WI38 (cell line): ENCODE measurements at regions not wholly inside any gene's neighbourhood (a gene's known extent, or its start where the extent isn't known, plus 50 kb on each side); places are given as distances from the start of the nearest gene placed in this dataset.

Source experiments
- H3K4me3 ChIP-seq: 2 replicates; pipeline ENCODE4 v1.5.1; 2011; ENCODE audit warnings: low read depth, mild to moderate bottlenecking, control low read depth, low read length
- TF ChIP-seq, protein P1 (sequence below): IDR thresholded peaks from 2 replicates; pipeline ENCODE4 v1.5.1; 2012; ENCODE audit warnings: low read depth, mild to moderate bottlenecking, control low read depth, low read length

DNA sequence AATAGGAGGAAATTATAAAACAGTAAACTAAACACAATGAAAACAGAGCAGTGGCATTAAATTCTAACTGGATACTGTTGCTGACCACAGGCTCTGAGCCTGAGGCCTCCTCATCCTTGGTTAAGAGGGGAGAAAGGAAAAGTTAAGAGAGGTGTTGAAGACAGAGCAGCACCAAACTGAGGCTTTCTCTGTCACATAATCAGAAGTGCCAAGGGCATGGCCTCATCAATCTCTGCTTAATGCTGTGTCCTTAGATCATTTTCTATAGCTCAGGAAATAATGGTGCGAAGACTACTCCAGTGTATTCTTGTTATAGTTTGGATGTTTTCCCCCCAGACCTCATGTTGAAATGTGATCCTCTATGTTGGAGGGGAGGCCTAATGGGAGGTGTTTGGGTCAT lies 160.9 kb upstream of the SLC1A4 start:
- no peak overlapping the region for H3K4me3 ChIP-seq
- TF ChIP-seq, protein P1, sequence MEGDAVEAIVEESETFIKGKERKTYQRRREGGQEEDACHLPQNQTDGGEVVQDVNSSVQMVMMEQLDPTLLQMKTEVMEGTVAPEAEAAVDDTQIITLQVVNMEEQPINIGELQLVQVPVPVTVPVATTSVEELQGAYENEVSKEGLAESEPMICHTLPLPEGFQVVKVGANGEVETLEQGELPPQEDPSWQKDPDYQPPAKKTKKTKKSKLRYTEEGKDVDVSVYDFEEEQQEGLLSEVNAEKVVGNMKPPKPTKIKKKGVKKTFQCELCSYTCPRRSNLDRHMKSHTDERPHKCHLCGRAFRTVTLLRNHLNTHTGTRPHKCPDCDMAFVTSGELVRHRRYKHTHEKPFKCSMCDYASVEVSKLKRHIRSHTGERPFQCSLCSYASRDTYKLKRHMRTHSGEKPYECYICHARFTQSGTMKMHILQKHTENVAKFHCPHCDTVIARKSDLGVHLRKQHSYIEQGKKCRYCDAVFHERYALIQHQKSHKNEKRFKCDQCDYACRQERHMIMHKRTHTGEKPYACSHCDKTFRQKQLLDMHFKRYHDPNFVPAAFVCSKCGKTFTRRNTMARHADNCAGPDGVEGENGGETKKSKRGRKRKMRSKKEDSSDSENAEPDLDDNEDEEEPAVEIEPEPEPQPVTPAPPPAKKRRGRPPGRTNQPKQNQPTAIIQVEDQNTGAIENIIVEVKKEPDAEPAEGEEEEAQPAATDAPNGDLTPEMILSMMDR = no peak

DNA sequence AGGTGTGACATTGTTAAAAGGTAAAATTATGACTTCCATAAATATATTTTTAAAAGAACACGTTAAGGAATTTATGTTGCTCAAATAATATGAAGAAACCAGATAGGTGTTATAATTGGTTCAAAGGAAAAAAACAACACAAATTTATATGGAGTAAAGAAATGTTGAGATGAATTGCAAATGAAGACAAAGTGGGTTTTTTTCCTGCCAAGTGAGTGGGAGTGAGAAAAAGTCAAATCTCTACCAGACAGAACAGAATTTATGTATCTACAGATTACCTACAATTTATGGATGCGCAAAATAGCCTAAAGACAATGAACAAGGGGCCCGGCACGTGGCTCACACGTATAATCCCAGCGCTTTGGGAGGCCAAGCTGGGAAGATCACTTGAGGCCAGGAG lies 159.7 kb upstream of the SLC1A4 start:
- TF ChIP-seq, protein P1 = no peak
- no peak overlapping the region for H3K4me3 ChIP-seq

DNA sequence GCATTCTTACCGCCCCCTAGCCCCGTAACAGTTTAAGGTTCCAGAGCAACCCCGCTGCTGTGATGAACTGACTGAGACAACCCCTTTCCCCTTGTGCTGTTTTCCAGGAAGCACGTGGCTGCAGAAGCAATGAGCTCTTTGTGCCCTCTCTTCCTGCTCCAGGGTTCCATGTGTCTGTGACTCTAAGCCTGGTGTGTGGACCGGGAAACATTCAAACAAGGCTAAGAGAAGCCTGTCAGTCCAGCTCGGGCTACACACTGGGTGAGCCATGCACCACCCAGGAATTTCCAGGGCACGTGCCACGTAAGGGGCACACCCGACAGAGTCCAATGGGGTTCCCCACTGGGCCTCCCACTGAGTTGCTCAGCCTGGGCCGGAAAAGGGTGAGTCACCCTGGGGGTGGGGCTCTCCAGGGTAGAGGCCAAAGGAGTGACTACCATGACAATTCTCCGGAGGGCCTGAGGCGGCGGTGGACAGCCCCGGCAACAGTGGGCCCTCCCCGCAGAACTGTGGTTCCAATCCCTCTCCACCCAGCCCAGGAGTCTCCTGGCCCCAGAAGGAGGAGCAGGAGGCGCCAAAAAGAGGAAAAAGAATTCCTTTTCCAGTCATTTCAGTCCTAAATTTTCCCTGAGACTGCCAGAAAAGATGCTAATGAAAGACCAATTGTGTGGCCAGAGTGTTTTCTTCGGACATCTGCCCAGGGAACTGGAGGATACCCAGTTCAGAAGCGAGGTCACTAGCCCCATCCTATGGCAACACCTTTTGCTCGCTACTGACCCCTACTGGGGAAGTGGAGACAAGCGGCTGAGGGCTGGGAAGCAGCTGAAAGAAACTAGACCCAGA lies 157.8 kb upstream of the SLC1A4 start:
- TF ChIP-seq, protein P1 = peak; percentile 97
- H3K4me3 ChIP-seq = peak overlapping the region; percentile 7; the same call in 1 of the 2 replicates

DNA sequence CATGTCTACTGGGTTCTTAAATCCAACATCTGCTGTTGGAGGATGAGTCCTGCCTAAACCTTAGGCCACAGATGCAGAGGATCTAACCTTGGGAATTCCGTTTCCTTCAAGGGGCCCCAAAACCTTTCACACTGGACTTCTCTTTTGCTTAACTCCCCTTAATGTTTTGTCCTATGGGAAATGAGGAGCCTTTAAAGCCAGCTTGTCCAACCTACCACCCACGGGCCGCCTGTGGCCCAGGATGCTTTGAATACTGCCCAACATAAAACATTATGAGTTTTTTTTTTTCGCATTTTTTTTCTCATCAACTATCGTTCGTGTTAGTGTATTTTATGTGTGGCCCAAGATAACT lies 157.2 kb upstream of the SLC1A4 start:
- TF ChIP-seq, protein P1 = no peak
- H3K4me3 ChIP-seq = no peak overlapping the region

DNA sequence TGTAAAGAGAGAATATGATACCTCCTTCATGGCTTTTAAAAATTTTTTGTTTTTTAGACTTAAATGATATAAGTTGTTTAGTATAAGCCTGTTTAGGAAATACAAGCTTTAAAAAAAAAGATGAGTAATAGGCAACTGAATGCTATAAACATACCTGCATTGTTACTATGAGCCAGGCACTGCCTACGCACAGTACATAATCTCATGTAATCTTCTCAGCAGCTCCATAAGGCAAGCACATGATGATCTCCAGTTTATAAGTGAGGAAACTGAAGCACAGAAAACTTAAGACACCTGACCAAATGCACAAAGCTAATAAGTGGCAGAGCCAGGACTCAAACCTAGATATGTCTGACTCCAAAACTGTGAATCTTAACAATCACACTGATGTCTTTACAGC lies 156.3 kb upstream of the SLC1A4 start:
- H3K4me3 ChIP-seq = no peak overlapping the region
- TF ChIP-seq, protein P1 = no peak

DNA sequence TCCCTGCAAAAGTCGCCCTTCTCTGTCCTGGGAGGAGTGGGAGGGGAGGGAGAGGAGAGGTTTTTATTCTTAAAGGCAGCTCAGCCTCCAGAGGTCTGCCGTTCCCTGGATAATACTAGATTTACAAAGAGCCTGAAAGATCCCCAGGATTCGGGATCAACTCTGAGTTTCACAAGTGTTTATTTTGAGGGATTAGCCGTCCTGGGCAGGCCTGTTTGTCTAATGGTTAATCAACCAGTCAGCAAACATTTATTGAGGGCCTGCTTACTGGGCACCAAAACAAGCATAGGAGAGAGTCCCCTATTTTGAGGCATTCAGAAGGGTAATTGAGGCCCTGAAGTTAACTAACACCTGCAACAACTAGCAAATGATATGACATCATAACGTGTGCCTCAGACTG lies 152.6 kb upstream of the SLC1A4 start:
- H3K4me3 ChIP-seq = no peak overlapping the region
- TF ChIP-seq, protein P1 = no peak

DNA sequence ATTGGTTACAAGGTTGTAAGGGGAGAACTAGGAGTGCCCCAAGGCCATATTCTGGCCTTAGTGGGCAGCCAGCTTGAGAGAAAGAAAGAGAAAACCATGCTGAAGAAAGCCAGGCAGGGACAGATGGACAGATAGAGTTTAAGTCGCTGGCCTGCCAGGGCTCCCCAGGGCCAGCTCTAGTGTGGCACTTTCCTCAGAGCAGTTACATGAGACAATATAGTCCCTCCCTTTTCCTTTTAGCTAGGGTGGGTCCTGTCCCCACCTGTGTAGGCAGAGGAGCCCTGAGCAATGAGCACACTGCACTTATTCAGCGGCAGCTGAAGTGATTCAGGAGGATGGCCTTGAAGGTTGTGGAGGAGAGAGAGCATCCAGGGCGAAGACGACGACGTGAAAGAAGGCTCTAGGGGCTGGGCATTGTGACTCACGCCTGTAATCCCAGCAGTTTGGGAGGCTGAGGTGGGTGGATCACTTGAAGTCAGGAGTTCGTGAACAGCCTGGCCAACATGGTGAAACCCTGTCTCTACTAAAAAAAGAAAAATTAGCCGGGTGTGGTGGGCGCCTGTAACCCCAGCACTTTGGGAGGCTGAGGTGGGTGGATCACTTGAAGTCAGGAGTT lies 152.0 kb upstream of the SLC1A4 start:
- no peak overlapping the region for H3K4me3 ChIP-seq
- TF ChIP-seq, protein P1 = no peak
